ENCODE measurements at regions not wholly inside any gene's neighbourhood (a gene's known extent, or its start where the extent isn't known, plus 50 kb on each side); places are given as distances from the start of the nearest gene placed in this dataset.

- H3K56ac ChIP-seq (replicated peaks; ENCODE audit: insufficient read length, low read depth, low read length): no peak overlapping the region
- H2AFZ ChIP-seq (ENCODE audit: low read length): no peak overlapping the region
- FAIRE-seq (no peak), DNase-seq (ENCODE audit: low read depth in 1 of 2, low spot score in 2 of 2) (no peak)
- H3K4me2 ChIP-seq (ENCODE audit: insufficient read depth in 1 of 2, low read depth in 2 of 2, low read length in 2 of 2): peak overlapping the region in 1 of 2 experiments; percentile 6; a peak in 1 of 4 replicates
- no peak overlapping the region for H2BK12ac ChIP-seq (ENCODE audit: low read depth, low read length)
- no peaks in the 10 kb centered on the region for H3K79me1 ChIP-seq (ENCODE audit: low read depth, low read length)
- no peak overlapping the region for H2AK5ac ChIP-seq (ENCODE audit: low read depth, low read length)
- no peak overlapping the region for H3K14ac ChIP-seq (ENCODE audit: insufficient read length)
- ChIA-PET POLR2A (ENCODE audit: partially characterized antibody) (no interaction called here), CTCF (ENCODE audit: partially characterized antibody) (no interaction called here)
- no peak overlapping the region for H2BK15ac ChIP-seq (ENCODE audit: low read length)
- H4K5ac ChIP-seq (ENCODE audit: insufficient read length, low read depth, low read length): no peak overlapping the region
- WGBS, 2 experiments (ENCODE audit: extremely low coverage in 1 of 2, insufficient coverage in 1 of 2, insufficient read length in 1 of 2, insufficient replicate concordance in 2 of 2, low coverage in 1 of 2, low lambda C conversion rate in 2 of 2, missing lambda C conversion rate in 1 of 2): 45% methylated on average over 3 of the region's 3 CpGs; no CpG with 5 or more reads in 1 of the 2 experiments
- no peaks in the 10 kb centered on the region for H3K36me3 ChIP-seq (ENCODE audit: control insufficient read depth in 2 of 4, insufficient read depth in 4 of 4, low read length in 3 of 4)
- no peaks in the 10 kb centered on the region for H3K79me2 ChIP-seq (ENCODE audit: control insufficient read depth in 1 of 2, insufficient read depth in 2 of 2, low read length in 2 of 2)
- 0 out of 7 replicates have a peak, but pooled peaks cover 0 to 2% (median 0%) of the 10 kb centered on the region in 4 experiments for H3K27me3 ChIP-seq (replicated peaks in 1 of 4; ENCODE audit: control insufficient read depth in 3 of 4, extremely low read depth in 1 of 4, insufficient read depth in 3 of 4, low read length in 3 of 4)
- H3K27ac ChIP-seq (ENCODE audit: low read depth, low read length): no peak overlapping the region
- H4K8ac ChIP-seq (ENCODE audit: extremely low read depth, insufficient read depth, low read length): no peak overlapping the region
- H3K4ac ChIP-seq (replicated peaks; ENCODE audit: insufficient read length, low read depth, low read length): no peak overlapping the region
- H3K4me1 ChIP-seq (replicated peaks in 1 of 4; ENCODE audit: control insufficient read depth in 3 of 4, insufficient read depth in 4 of 4, low read length in 3 of 4): no peaks in the 10 kb centered on the region; a peak in 1 of 7 replicates
- no peak overlapping the region for H2BK5ac ChIP-seq (ENCODE audit: low read depth, low read length)
- H3K9ac ChIP-seq (replicated peaks in 1 of 4; ENCODE audit: extremely low read depth in 1 of 4, low read depth in 3 of 4, low read length in 3 of 4): no peak overlapping the region
- no peak overlapping the region for H3K23ac ChIP-seq (ENCODE audit: insufficient read length)
- no peak overlapping the region for H3K18ac ChIP-seq (ENCODE audit: extremely low read depth, low read length)
- no peak overlapping the region for H4K91ac ChIP-seq (replicated peaks; ENCODE audit: insufficient read length, low read length)
- H4K20me1 ChIP-seq (replicated peaks in 1 of 2; ENCODE audit: control insufficient read depth in 1 of 2, insufficient read depth in 2 of 2, low read length in 2 of 2): no peaks in the 10 kb centered on the region
- no peak overlapping the region for H3K4me3 ChIP-seq (ENCODE audit: extremely low read depth in 1 of 4, insufficient read depth in 2 of 4, low read depth in 3 of 4, low read length in 4 of 4)
- H2BK20ac ChIP-seq (ENCODE audit: low read length): no peak overlapping the region
- H3K23me2 ChIP-seq (ENCODE audit: low read depth, low read length): no peaks in the 10 kb centered on the region
- no peaks in the 10 kb centered on the region for H3K9me3 ChIP-seq (ENCODE audit: insufficient read depth in 2 of 2, low read depth in 1 of 2, low read length in 1 of 2)
- H2BK120ac ChIP-seq (replicated peaks; ENCODE audit: low read depth, low read length): no peak overlapping the region
- TF ChIP-seq, protein P1, sequence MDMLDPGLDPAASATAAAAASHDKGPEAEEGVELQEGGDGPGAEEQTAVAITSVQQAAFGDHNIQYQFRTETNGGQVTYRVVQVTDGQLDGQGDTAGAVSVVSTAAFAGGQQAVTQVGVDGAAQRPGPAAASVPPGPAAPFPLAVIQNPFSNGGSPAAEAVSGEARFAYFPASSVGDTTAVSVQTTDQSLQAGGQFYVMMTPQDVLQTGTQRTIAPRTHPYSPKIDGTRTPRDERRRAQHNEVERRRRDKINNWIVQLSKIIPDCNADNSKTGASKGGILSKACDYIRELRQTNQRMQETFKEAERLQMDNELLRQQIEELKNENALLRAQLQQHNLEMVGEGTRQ (IDR thresholded peaks at IDR 0.05; ENCODE audit: low read length): no peak
- TF ChIP-seq CBX8 (IDR thresholded peaks at IDR 0.05; ENCODE audit: borderline replicate concordance, low read depth, low read length): no peak
- no peak for TF ChIP-seq POLR2A (IDR thresholded peaks at IDR 0.05; ENCODE audit: control extremely low read depth in 1 of 2, low read depth in 2 of 2, low read length in 2 of 2)
- TF ChIP-seq POLR2AphosphoS5 (IDR thresholded peaks at IDR 0.05; ENCODE audit: low read depth, low read length): no peak
- TF ChIP-seq SP2 (IDR thresholded peaks at IDR 0.05; ENCODE audit: low read length): no peak
Measured at GRCh38 chr6:71106276-71106675, 149.4 kb upstream of the B3GAT2 start.
